GM21381 (cell line): ENCODE measurements at regions not wholly inside any gene's neighbourhood (a gene's known extent, or its start where the extent isn't known, plus 50 kb on each side); places are given as distances from the start of the nearest gene placed in this dataset.
"Not testable (repeated sequence)": the region's sequence is repeated elsewhere in the genome, so short reads cannot be mapped to it uniquely, and the experiment has no call there.

ENCODE experiments used
- ATAC-seq: cut with Tn5 transposase; IDR thresholded peaks from one replicate; pipeline ENCODE4 v1.9.1; 2021; ENCODE audit warnings: mild to moderate bottlenecking, moderate library complexity; ENCODE audit not compliant: unreplicated experiment

GRCh38 chrX:114095789-114096188, 488.1 kb upstream of the HTR2C start:
- ATAC-seq = no peak

GRCh38 chrX:114087543-114087942, 496.3 kb upstream of the HTR2C start:
- no peak for ATAC-seq

- no peak for ATAC-seq
Observed at GRCh38 chrX:114077773-114078172, 506.1 kb upstream of the HTR2C start.

- no peak for ATAC-seq
Observed at GRCh38 chrX:114075073-114075673, 508.7 kb upstream of the HTR2C start.

- no peak for ATAC-seq
Observed at GRCh38 chrX:114073926-114074325, 510.0 kb upstream of the HTR2C start.

- ATAC-seq = no peak
Observed at GRCh38 chrX:114071412-114071811, 512.5 kb upstream of the HTR2C start.

- ATAC-seq = no peak
Observed at GRCh38 chrX:114065577-114066223, 518.2 kb upstream of the HTR2C start.

GRCh38 chrX:114061226-114061625, 522.7 kb upstream of the HTR2C start:
- no peak for ATAC-seq

- no peak for ATAC-seq
Observed at GRCh38 chrX:114058988-114059418, 524.9 kb upstream of the HTR2C start.

- ATAC-seq = not testable (repeated sequence)
Observed at GRCh38 chrX:114057422-114057821, 526.5 kb upstream of the HTR2C start.

GRCh38 chrX:114051667-114052315, 532.1 kb upstream of the HTR2C start:
- no peak for ATAC-seq

GRCh38 chrX:114050075-114050796, 533.6 kb upstream of the HTR2C start:
- ATAC-seq = no peak

- no peak for ATAC-seq
Observed at GRCh38 chrX:114049063-114049462, 534.8 kb upstream of the HTR2C start.

- ATAC-seq = no peak
Observed at GRCh38 chrX:114047558-114047957, 536.3 kb upstream of the HTR2C start.

GRCh38 chrX:114046695-114047279, 537.1 kb upstream of the HTR2C start:
- no peak for ATAC-seq

GRCh38 chrX:114041470-114041869, 542.4 kb upstream of the HTR2C start:
- not testable (repeated sequence) for ATAC-seq

GRCh38 chrX:114040661-114041269, 543.1 kb upstream of the HTR2C start:
- ATAC-seq = not testable (repeated sequence)

GRCh38 chrX:114040111-114040510, 543.8 kb upstream of the HTR2C start:
- ATAC-seq = not testable (repeated sequence)

- ATAC-seq = no peak
Observed at GRCh38 chrX:114038358-114038757, 545.5 kb upstream of the HTR2C start.

- no peak for ATAC-seq
Observed at GRCh38 chrX:114037515-114037914, 546.4 kb upstream of the HTR2C start.
